ENCODE measurements at regions not wholly inside any gene's neighbourhood (a gene's known extent, or its start where the extent isn't known, plus 50 kb on each side); places are given as distances from the start of the nearest gene placed in this dataset.
"Not testable (repeated sequence)": the region's sequence is repeated elsewhere in the genome, so short reads cannot be mapped to it uniquely, and the experiment has no call there.

DNA sequence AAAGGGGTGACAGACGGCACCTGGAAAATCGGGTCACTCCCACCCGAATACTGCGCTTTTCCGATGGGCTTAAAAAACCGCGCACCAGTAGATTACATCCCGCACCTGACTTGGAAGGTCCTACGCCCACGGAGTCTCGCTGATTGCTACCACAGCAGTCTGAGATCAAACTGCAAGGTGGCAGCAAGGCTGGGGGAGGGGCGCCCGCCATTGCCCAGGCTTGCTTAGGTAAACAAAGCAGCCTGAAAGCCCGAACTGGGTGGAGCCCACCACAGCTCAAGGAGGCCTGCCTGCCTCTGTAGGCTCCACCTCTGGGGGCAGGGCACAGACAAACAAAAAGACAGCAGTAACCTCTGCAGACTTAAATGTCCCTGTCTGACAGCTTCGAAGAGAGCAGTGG lies 234.2 kb upstream of the ANXA10 start:
- DNase-seq = not testable (repeated sequence)

DNA sequence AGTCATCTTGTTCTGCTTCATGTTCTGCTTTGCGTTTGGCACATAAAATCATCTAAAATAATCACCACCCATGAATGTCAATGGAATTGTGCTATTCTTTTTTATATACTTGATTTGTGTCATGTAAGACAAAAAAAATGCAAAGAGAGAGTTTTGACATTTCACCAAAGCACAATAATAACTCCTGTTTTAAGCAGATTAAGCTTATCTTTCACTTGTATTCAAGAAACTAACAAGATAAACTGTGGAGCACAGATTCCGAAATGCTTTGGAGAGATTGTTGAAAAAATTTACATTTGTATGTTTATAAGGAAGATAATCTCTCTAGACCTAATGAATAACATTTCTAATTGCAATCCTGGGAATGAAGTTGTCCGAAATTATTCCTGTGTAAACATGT lies 225.1 kb upstream of the ANXA10 start:
- no peak for DNase-seq

DNA sequence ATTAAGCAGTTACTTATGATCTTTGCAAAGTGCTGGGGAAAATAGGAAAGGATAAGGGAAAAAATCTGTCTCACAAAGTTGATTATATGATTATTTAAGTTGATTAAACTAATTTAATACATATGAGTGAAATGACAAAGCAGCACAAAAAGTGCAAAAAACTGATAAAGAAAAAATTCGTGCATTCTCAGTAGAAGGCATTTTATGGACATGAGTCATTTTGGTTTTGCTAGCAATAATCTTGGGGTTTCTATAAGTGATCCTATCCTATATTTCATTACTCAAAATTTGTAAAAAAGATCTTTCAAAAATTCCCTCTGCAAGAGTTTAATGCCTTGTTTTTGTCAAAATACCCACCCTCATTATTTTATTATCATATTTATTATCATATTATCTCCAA lies 224.2 kb upstream of the ANXA10 start:
- DNase-seq = no peak

DNA sequence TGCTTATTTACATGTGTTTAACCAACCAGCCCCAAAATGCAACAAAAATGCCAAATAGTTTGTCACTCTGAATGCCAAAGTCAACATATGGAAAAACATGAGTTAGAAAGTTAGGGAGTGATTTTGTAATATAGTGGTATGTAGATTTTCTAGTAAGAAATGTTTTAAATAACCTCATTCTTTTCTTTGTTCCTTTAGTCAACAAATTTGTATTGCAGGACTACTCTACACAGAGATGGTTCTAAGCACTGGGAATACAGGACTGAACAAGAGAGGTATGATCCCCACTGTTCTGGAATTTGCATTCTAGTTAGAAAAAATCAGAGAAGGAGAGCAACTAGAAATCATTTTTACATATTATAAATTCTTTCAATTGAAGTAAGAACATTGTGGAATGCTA lies 218.8 kb upstream of the ANXA10 start:
- DNase-seq = no peak

DNA sequence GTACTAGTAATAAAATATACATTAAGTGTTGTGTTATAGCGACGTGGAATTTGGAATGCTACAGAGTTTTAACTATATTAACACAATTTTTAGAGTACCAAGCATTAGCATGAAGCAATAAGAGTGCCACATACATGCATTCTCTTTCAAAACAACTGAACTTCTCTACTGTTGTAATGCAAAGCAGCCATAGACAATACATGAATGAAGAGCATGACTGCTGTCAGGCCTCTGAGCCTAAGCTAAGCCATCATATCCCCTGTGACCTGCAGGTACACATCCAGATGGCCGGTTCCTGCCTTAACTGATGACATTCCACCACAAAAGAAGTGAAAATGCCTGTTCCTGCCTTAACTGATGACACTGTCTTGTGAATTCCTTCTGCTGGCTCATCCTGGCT lies 216.2 kb upstream of the ANXA10 start:
- DNase-seq = not testable (repeated sequence)

DNA sequence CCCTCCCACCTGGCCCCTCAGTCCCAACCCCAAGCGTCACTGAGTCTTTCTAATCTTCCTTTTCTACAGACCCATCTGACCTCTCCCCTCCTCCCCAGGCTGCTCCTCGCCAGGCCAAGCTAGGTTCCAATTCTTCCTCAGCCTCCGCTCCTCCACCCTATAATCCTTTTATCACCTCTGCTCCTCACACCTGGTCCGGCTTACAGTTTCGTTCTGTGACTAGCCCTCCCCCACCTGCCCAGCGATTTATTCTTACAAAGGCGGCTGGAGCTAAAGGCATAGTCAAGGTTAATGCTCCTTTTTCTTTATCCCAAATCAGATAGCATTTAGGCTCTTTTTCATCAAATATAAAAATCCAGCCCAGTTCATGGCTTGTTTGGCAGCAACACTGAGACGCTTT lies 214.5 kb upstream of the ANXA10 start:
- not testable (repeated sequence) for DNase-seq

DNA sequence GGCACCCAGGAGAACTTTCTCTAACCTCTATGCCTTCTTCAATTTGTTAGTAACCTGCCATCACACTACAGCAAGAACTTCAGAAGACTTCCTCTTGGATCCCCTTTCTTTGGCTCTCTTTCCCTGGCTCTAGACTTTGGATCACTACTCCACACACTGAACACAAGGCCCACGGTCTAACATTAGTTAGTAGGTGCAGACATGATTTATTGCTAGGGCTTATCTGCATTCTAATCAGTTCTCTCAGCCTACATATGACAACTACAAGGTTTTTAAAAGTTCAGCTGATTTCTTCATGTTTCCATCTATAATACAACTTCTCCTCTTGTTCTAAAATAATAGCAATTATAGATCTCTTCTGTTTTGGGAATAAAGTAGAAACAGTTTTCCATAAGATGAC lies 209.1 kb upstream of the ANXA10 start:
- no peak for DNase-seq

DNA sequence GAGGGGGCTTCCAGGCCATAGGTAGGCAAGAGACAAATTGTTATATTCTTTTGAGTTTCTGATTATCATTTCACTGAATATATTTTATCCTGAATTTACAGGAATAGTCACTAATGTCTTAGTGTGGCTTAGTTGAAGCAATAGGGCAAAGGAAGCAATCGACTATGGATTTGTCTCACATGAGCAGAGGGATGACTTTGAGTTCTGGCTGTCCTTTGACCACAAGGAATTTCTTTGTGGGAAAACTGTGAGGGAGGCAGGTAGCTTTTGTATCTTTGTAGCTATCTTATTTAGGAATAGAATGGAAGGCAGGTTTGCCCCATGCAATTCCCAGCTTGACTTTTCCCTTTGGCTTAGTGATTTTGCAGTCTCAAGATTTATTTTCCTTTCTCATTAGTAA lies 207.3 kb upstream of the ANXA10 start:
- no peak for DNase-seq

DNA sequence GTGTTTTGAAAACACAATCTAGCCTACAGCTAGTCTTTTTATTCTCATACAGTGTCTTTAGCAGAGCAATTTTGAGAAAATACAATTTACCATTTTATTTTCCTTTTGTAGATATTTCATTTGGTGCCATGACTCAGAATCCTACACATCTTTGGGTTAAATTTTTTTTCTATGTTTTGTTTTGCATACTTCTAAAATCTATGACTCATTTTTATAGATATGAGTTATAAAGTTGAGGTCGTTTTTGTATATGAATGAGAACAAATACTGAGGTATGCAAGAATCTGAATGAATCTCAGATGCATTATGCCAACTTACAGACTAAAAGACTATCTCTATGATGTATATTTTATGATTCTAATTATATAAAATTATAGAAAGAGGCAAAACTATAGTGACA lies 206.5 kb upstream of the ANXA10 start:
- no peak for DNase-seq

DNA sequence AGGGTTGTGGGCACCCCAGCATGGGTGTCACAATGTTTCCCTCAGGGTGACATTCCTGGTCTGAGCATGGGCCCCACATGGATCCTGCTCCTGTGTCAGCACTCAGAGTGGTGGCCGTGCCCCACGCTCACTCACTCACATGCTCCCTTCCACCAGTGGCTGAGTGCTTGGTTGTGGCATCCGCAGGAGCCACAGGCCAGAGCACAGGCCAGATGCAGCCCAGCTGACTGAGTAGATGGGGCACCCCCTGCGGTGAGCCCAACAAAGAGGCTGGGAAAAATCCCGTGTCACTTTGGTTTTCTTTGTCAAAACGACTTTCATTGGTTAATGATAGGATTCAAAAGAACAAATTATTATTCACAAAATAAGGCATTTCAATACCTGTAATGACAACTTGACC lies 204.6 kb upstream of the ANXA10 start:
- no peak for DNase-seq

DNA sequence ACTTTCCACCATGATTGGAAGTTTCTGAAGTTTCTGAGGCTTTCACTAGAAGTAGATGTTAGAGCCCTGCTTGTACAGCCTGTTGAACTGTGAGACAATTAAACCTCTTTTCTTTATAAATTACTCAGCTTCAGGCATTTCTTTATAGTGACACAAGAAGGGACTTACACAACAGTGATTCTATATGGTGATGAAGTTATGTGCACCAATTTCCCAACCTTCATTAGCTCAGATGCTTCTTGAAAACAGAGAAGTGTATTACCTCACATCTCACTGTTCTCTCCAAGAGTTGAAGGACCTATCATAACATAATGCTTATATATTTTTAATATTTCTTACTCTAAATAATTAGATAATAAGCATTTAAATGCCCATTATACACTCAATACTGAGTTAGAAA lies 202.1 kb upstream of the ANXA10 start:
- DNase-seq = no peak

DNA sequence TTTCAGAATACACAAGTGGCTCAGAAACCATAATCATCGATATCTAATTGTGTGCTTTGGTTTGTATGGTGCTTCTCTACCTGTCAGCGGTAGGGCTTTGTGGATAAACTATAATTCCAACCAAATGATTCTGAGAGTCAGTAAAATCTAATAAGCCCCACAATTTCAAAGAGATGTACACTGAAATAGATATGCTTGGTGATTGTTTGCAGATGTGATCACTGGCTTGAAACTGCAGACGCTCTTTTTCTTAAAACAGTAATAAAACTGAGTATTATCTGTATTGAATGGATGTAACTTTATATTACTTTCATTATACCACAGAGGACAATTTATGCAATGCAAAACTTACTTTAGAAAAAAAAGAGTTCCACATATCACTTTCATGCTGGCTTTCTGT lies 198.8 kb upstream of the ANXA10 start:
- DNase-seq = no peak

DNA sequence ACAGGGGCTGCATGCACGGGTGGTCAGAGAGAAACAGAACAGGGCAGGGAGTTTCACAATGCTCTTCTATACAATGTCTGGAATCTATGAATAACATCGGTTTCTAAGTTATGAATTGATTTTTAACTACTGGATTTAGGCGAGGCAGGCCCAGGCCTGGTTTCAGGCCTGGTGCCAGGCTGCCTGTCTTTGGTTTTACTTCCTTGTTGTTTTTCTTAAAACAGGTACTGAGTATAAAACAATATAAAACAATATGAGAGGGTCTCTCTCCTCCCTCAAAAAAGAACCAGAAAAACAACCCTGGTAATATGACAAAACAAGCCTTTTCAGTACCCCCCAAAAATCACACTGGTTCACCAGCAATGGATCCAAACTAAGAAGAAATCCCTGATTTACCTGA lies 196.1 kb upstream of the ANXA10 start:
- not testable (repeated sequence) for DNase-seq

DNA sequence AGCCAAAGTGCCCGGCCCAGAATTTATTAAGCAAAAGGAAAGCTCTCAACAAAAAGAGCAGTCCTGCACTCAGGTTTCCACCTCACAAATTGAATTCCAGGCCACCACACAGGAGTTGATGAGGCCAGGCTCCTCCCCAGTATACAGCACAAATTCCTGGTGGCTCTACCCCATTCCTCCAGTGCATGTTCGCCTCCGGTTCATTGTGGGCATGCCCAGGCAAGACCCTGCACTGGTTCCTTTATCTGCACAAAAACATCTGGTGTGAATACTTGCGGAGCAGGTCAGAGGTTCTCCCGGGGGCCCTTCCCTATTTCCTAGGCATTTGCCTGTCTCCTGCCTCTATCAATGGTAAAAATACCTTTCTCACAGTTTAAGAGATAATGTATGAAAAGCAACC lies 195.2 kb upstream of the ANXA10 start:
- DNase-seq = no peak

DNA sequence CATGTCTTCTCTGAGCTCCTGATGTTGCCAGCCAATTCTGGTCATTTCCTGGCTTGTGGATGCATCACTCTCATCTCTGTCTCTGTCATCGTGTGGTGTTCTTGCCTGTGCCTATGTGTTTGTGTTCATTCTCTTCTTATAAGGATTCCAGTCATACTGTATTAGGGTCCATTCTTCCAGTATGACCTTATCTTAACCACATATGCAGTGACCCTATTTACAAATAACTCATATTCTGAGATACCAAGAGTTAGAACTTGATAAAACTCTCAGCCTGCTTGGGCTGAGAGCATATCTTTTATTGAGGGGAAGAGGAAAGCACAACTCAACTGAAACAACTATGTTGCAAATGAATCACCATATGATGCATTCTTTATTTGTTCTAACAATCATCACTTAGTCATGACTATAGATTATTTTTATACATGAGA lies 189.0 kb upstream of the ANXA10 start:
- DNase-seq = no peak

DNA sequence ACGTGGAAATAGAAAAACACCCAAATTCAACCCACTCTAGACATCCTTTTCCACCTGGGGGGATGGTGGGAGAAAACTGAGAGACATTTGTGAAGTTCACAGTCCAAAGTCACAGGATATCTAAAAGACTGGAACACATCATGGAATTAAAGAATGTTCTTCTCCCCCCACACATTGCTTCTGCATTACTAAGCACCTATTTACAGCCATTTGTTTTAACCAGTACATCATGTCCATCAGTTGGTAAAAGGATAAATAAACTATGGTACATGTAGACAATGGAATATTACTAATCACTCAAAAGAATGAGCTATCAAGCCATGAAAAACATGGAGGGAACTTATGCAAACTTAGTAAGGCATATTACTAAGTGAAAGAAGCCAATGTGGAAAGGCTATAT lies 185.5 kb upstream of the ANXA10 start:
- DNase-seq = no peak

DNA sequence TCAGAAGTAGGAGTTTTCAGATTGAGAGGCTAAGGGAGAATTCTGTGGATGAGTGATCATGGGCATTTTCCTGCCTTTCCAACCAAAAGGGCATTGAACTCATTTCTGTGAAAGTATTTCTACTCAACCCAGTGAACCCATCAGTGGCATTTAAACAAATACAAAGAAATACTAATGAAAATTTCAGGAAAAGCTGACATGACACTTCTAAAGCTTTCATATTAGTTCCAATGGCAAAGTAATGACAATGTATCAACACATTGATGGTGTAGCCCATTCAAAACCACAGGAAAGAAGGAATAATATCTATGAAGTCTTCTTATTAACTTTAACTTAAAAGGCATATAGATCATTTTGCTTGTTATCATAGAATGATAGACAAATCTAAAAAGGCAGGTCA lies 183.5 kb upstream of the ANXA10 start:
- DNase-seq = no peak

DNA sequence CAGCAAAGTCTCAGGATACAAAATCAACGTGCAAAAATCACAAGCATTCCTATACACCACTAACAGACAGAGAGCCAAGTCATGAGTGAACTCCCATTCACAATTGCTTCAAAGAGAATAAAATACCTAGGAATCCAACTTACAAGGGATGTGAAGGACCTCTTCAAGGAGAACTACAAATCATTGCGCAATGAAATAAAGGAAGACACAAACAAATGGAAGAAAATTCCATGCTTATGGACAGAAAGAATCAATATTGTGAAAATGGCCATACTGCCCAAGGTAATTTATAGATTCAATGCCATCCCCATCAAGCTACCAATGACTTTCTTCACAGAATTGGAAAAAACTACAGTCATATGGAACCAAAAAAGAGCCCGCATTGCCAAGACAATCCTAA lies 179.8 kb upstream of the ANXA10 start:
- not testable (repeated sequence) for DNase-seq

DNA sequence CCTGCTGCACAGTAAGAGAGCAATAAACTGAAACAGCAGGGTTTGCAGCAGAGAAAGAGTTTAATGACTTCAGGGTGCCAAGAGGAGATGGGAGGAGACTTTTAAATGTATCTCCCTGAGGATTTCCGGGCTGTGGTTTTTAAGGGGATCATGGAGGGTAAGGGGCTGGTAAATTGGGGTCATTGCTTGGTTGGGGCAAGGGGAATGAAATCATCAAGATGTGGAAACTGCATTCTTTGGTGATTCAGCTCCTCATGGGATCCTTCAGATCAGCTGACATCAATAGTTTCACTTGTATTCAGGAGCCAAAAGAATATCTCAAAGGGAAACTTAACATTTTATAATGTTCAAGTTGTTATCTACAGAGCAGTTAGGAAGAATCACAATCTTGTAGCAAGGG lies 174.3 kb upstream of the ANXA10 start:
- no peak for DNase-seq

DNA sequence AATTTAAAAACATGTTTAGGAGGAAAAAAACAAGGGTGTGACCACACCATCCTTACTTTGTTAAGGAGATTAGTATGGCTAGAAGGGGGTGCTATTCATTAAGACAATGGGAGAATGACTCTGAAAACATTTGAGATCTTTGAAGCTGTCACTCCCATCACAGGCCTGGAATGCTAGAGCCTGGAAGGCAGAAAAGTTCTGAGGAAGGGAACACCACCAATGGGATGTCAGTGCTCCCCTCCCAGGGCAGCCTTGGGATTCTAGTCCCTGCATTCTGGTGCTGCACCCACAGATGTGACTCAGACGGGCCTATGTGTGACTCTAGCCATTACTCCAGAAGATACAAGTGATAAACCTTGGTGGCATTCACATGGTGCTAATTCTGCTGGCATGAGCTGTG lies 162.2 kb upstream of the ANXA10 start:
- DNase-seq = no peak

DNA sequence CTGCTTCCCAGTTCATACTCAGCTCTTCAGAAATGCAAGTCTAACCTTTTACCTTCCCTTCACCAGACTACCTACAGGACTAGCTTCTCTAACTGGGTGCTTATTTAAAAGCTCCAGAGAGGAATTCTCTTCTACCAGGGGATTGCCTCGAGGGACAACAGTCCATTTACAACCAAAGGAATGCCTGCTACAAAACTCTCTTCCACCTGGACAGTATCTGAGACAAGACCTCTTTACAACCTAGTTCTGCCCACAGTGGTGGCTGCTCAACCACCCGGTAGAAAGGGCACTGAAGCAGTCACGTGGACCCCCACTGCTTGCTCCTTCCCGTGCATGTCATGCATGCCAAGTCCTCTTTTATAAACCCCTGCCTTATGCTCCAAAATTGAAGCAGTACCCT lies 158.1 kb upstream of the ANXA10 start:
- no peak for DNase-seq

DNA sequence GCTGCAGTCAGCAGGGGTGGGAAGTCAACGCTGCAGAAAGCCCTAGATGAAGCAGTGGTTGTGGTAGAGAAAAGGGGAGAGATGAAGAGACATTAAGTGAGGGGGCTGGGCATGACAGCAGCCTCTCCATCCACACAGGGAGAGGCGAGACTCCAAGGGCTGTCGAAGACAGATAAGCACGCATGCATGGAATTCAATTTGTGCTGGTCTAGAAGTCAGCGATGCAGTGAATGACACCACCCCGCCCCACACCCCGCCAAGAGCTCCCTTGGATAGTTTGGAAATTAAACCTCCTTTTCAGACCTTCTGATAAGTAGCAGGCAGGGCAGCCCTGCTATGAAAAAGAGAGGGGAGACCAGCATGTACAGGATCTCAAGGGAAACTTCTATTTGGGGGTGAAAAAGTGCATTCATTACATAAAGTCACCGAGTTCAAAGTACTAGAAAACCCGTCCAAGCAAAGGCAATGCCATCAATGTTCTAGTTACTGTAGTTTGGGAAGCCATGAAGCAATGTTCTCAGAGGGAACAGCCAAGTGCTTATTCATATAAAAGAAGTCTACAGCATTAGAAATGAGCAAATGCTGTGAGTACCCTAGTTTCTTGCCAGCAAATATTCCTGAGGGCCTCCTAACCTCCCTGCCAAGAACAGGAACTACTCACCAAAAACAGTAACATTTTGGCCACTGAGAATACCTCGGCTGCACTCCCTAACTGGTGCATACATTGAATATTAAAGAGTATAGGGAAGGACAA lies 152.3 kb upstream of the ANXA10 start:
- no peak for DNase-seq

DNA sequence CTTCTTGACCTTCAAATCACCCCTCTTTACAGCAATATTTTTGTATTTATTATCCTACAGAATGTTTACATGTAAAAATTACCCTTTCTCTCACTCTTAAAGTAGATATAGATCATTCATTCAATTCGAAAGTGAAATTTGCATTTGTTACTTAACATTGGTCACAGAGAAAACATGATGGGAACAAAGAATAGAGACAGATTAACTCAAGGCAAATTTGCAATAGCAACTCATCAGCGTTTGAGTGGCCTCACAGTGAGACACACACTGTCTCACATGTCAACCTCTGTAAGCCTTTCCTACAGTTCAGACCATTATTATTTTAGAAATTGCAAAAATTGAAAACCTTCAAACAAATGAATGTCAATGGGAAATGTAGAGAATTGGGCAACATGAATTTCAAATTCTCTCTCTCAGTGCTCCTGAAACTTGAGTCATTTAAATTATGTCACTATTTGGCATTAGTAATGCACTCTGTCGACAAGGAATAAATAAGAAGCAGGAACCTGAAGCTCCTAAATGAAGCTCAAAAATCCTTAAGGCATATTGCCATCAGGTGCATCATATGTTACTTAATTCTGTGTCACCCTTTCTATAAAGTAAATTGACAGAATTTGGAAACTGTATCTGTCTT lies 148.3 kb upstream of the ANXA10 start:
- no peak for DNase-seq

DNA sequence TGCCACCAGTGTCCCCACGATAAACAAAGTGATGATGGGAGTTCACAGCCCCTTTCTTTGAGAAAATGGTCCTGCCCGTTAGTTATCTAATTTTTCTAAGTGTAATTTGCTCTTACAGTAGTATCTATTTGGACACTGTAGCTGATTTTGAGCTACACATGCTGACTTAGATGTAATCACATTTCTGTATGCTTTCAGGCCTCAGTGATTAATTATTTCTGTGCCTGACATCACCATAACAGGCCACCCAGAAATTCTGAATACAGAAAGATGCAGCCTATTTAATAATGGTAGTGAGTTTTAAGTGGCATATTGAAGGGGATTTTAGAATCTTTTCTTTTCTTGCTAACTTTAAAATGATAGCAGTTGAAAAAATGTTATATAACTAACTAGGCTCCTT lies 147.6 kb upstream of the ANXA10 start:
- no peak for DNase-seq

DNA sequence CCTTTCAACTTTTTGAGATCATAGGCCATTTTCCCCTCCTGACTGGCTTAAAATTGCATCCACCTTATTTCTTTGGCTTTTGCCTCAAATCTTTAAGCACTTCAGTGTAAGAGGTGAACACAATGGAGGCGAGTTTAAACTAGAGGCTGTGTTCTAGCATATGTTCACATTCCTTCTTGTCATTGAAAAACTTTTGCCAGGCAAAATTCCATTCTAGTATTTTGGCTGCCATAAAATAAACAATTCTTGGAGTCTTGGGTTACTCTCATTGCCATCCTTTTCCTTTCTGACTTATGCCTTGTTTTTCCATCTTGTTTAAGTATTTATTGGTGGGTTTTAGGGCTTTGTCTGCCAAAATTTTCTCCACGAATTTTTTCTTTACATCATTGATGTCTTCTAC lies 137.3 kb upstream of the ANXA10 start:
- DNase-seq = no peak
